HPDE6-E6E7 (cell line): ENCODE measurements at regions not wholly inside any gene's neighbourhood (a gene's known extent, or its start where the extent isn't known, plus 50 kb on each side); places are given as distances from the start of the nearest gene placed in this dataset.
"Not testable (repeated sequence)": the region's sequence is repeated elsewhere in the genome, so short reads cannot be mapped to it uniquely, and the experiment has no call there.

Source experiments
- DNase-seq: peaks from one replicate; pipeline ENCODE4 v3.0.0; 2011; ENCODE audit warnings: missing footprints; ENCODE audit errors: extremely low spot score

DNA sequence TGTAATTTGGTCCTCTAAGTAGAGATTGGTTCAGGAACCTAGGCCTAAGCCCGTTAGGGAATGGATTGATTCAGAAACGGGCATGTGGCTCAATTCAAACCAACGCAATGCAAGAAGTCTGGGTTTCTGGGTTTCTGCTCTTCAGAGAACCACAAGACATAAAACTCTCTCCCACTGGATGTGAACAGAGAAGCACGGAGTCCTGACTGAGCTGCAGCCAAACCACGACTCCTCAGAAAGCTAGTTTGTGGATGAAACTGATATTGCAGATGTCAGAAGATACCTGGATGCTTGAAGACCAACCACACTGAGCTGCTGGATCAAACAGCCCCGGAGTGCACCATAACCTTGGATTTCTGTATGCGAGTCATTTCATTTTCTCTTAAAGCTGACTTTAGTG is 50.0 kb downstream of the SOD2 start:
- no peak for DNase-seq

- no peak for DNase-seq
Observed at GRCh38 chr6:159642481-159642880, 50.6 kb downstream of the SOD2 start.

DNA sequence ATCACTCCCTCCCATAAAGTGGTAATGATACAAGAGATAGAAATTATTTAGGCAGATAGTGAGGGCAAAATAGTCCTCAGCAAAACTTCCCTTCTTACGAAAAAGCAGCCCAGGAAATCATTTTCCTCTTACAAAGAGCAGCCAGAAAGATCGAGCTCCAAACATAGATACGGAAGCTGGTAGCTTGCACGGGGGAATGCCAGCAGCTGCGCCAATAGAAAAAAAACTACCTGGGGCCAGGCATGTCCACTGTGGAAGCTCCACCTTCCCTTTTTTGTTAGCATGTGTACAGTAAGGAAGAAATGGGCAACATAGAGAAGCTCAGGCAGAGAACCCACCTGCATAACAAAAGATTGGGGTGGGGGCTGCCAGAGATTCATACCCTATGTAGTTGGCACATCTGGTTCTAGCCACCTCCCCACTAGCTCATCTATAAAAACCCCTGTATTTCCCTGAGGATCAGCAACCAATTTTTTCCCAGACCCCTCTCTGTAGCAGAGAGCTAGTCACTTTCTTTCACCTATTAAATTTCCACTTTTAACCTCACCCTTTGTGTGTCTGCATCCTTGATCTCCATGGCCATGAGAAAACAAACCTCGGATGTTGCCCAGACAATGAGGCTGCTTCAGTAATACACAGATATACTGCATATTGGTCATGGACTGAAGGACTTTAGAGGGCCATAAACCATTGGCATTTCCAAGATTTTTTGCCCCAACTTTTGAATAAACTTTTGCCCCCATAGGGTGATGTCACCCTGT is 52.1 kb downstream of the SOD2 start:
- DNase-seq: no peak

DNA sequence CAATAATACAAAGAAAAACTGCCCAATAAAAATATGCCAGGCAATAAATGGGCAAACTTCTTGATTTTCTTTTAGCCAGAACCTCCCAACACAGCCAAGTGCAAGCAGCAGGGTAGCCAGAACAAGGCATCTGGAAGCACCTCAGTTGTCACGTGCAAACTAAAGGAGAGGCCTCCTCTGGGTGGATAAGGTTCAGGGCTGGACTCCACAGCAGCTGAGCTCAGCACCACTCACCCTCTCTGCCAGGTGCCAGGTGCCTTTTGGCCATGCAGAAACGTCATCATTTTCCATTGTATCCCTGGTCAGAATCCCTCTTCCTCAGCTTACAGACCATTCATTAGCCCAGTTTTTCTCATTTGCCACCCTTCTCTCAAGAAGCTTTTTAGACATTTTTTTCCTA is 52.7 kb downstream of the SOD2 start:
- DNase-seq: no peak

DNA sequence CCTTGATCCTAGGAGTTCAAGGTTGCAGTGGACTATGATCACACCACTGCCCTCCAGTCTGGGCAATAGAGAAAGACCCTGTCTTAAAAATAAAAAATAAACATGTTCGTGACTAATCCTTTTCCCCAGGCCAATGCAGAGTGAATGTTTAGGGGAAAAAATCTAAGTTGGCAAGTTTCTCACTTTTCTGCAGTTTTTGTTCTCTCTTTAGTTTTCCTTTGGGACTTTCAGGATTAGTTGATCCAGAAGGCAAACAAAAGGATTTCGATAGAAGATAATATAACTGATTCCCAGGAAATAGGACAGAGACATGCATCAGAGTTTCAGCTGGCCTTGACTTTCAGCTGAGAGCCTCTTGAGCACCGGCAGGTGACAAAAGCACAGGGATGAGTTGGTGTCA is 53.3 kb downstream of the SOD2 start:
- no peak for DNase-seq

DNA sequence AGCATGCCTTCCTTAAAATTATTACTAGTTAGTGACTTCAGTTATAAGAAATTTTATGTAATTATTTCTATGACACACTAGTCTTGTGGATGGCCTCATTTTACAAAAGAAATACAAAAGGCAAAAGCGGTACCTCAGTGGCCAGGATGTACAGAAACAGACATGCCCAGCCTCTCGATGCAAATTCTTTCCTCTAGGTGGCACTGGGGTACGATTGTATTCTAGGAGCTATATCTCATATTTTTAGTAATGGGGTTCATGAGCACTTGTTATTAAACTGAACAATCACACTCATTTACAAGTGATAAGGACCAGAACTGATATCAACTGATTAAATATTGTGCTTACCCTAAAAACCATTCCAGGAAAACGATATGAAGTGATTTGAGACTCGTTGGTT is 59.8 kb downstream of the SOD2 start:
- DNase-seq: peak; percentile 41

DNA sequence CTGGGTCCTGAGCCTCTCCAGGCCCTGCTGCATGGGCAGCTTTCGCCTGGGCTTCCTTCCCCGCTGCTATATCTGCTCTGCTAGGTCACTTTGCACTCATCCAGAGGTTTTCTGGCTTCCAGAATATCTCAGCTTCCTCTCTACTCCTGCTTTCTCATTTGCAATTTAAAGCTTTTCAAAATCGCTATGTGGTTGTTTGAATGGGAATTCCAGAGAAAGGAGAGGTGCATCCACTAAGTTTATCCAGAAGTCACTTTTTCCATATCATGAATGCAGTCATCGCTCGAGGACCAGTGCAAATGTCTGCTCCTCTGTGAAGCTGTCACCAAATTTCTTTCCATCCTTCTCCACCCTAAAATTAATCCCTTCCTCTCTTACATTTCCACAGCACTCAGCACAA is 61.2 kb downstream of the SOD2 start:
- no peak for DNase-seq

DNA sequence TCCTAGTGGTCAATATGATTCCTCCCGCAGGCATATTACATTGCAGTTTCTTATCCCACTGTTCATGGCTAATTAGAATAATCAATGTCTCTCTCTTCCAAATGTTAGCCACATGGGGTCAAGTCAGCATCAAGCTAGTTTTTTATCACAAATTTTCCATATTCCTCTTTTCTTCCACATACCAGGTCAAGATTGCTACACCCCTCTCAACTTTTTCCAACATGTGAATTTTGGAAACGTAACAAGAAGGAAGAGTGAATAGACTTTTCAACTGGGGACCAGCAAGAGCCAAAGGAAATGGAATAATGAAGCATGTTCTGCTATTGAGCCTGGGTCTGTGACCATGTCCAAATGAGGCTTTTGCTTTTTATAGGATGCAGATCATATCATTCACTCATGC is 65.1 kb downstream of the SOD2 start:
- DNase-seq: no peak

DNA sequence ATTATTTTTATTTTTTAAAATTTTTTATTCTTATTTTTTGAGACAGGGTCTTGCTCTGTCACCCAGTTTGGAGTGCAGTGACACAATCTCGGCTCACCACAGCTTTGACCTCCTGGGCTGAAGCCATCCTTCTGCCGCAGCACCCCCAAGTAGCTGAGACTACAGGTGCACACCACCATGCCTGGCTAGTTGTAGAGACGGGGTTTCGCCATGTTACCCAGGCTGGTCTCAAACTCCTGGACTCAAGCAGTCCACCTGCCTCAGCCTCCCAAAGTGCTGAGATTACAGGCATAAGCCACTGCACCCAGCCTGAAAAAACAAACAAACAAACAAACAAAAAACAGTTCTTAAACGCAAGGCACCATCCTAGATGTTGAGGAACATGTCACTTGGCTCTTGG is 66.5 kb downstream of the SOD2 start:
- DNase-seq: not testable (repeated sequence)

GRCh38 chr6:159623156-159623555 is 69.9 kb downstream of the SOD2 start:
- DNase-seq: no peak

DNA sequence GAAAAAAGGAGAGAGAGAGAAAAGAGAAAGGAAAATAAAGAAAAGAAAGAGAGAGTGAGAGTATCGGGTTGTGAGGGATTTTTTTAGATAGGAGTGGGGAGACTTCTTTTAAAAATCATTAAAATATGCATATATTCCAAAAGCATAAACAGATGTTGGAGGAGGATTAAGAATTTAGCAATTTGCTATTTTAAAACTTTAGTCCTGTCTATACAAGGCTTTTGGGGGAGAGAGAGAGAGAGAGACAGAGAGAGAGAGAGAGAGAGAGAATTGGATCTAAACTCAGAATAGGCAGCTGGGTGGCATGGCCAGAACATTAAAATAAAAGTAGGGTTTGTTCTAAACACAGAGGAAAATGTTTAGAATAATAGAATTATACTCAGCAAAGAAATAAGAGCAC is 72.1 kb downstream of the SOD2 start:
- DNase-seq: no peak

DNA sequence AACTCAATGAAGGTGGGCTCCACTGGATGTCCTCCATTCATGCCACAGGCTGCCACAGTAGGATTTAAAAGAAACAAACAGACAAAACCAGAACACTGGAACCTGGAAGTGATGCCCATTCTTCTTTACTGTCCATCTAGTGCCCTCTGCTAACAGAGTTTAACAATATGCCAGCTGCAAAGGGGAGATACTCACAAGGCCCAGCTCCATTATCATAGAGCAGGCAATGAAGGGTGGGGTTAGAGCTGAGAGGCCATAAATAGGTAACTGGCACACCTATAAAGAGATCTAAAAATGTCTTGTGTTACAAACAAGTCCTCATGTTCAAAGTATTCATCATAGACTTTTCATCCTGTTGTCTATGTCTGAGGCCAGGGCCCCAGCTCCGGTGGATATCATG is 75.6 kb downstream of the SOD2 start:
- DNase-seq: no peak

DNA sequence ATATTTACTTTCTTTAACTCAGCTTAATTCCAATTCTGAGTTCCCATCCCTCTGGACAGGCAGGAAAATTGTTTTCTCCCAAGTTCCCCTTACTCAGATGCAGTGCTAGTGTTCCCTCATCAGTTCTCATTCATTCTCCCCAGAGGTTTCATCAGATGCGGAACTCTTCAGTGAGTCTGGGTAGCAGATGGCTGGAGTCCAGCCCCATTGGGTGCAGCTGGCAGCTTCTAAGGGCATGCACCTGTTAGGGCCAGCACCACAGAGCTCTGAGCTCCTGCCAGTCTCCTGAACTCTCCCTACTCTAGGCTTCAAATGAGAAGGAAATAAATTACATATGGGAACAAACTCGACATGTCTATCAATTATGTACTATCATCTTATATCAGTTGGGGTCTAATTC is 76.6 kb downstream of the SOD2 start:
- no peak for DNase-seq

- no peak for DNase-seq
Observed at GRCh38 chr6:159615918-159616317, 77.1 kb downstream of the SOD2 start.

GRCh38 chr6:159610881-159611280 is 82.2 kb downstream of the SOD2 start:
- no peak for DNase-seq

- no peak for DNase-seq
Observed at GRCh38 chr6:159609652-159610178, 83.3 kb downstream of the SOD2 start.

GRCh38 chr6:159608961-159609651 is 83.9 kb downstream of the SOD2 start:
- DNase-seq: peak; percentile 26

DNA sequence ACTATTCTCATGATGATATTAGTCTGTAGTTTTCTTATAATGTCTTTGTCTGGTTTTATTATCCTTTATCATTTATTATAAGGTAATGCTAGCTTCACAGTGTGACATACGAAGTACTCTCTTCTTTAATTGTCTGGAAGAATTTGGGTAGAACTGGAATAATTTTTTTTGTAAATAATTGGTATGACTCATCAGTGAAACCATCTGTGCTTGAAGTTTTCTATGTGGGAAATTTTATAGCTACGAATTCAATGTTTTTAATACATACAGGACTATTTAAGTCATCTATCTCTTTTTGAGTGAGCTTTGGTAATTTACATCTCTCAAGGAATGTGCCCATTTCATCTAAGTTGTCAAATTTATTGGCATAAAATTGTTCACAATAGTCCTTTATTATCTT is 86.3 kb downstream of the SOD2 start:
- no peak for DNase-seq

DNA sequence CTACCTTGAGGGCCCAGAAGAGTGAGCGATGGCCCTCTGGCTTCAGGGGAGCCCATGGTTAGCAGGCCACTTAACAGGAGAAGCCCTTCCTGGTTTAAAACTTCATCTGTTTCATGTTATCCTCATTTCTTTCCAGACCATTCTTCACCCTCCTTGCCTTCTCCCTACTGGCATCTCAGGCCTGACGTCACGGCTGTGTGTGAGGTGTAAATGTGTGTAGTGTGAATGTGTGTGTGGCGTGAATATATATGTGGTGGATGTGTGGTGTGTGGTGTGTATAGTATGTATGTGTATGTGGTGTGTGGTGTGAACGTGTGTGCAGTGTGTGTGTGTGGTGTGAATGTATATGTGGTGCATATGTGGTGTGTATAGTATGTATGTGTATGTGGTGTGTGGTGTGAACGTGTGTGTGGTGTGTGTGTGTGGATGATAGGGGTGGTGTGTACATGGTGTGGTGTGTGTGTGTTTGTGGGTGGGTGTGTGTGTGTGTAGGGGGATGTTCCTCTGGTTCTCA is 88.5 kb downstream of the SOD2 start:
- DNase-seq: no peak

GRCh38 chr6:159602431-159603041 is 90.5 kb downstream of the SOD2 start:
- DNase-seq: no peak

DNA sequence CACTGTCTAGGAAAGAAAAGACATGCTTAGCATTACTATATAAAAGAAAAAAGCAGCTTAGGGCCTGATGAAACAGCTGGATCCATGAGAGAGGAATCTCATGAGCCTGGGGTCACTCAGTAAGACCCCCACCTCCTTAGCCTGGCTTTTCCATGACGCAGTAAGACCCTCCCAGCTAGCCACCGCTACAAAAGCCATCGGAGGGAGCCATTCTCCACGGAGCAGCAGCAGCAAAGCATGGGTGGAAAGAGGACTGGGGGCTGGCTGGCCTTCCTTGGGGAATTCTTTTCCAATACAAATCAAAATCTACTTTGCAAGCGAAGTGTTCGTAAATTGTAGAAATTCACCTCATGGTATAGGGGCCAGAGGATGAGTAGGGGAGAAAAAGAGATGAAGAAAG is 91.8 kb downstream of the SOD2 start:
- DNase-seq: no peak

DNA sequence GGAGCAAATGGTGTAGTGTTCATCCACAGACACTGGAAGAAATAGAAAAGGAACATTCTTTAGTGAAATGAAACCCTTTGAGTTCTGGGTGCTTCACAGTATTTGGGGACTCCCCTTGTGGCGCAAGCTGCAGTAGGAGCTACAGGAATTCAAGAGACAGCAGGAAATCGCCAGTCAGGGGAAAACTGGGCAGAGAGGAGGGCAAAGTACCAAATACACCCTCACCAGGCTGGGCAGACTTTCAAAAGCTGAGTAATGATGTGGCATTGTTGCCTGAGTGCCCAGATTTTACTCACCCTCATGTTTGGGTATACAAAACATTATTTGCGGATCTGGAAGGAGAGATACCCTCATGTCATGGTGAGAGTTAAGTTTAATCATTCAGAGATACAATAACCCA is 97.9 kb downstream of the SOD2 start:
- DNase-seq: peak; percentile 19

GRCh38 chr6:159594750-159595117 is 98.3 kb downstream of the SOD2 start:
- peak; percentile 42 for DNase-seq
